Activated CD4-positive, alpha-beta T cell treated with anti-CD3 and anti-CD28 coated beads, Interleukin-2, Interleukin-6, amounts not matched to agents 100 ng/mL and 50 ng/mL, durations not matched to agents 16 hours and 8 hours (primary cell): ENCODE measurements at regions not wholly inside any gene's neighbourhood (a gene's known extent, or its start where the extent isn't known, plus 50 kb on each side); places are given as distances from the start of the nearest gene placed in this dataset.

Source experiments
- DNase-seq: peaks from one replicate; pipeline ENCODE4 v3.0.0-alpha.2; 2020

GRCh38 chr2:204012072-204012653 lies 75.6 kb downstream of the ICOS start:
- DNase-seq, result no peak

- DNase-seq, result peak; percentile 81
Observed at GRCh38 chr2:204015118-204015843, 78.7 kb downstream of the ICOS start.

GRCh38 chr2:204018717-204019116 lies 82.2 kb downstream of the ICOS start:
- DNase-seq, result no peak

GRCh38 chr2:204019572-204020501 lies 83.3 kb downstream of the ICOS start:
- peak; percentile 95 for DNase-seq

- no peak for DNase-seq
Observed at GRCh38 chr2:204021290-204022081, 84.9 kb downstream of the ICOS start.

- DNase-seq, result no peak
Observed at GRCh38 chr2:204022550-204022949, 86.0 kb downstream of the ICOS start.

GRCh38 chr2:204023088-204023487 lies 86.5 kb downstream of the ICOS start:
- DNase-seq, result no peak

- DNase-seq, result peak; percentile 67
Observed at GRCh38 chr2:204024503-204024902, 87.9 kb downstream of the ICOS start.

- DNase-seq, result no peak
Observed at GRCh38 chr2:204024906-204025475, 88.4 kb downstream of the ICOS start.

- DNase-seq, result no peak
Observed at GRCh38 chr2:204026294-204026693, 89.7 kb downstream of the ICOS start.

- peak; percentile 71 for DNase-seq
Observed at GRCh38 chr2:204027091-204027490, 90.5 kb downstream of the ICOS start.

GRCh38 chr2:204030322-204030721 lies 93.8 kb downstream of the ICOS start:
- no peak for DNase-seq

GRCh38 chr2:204031056-204031455 lies 94.5 kb downstream of the ICOS start:
- DNase-seq, result no peak

- DNase-seq, result no peak
Observed at GRCh38 chr2:204032301-204032700, 95.7 kb downstream of the ICOS start.

GRCh38 chr2:204033611-204034495 lies 97.3 kb downstream of the ICOS start:
- DNase-seq, result no peak

GRCh38 chr2:204036706-204037105 lies 100.1 kb downstream of the ICOS start:
- no peak for DNase-seq

GRCh38 chr2:204037286-204037685 lies 100.7 kb downstream of the ICOS start:
- no peak for DNase-seq

- DNase-seq, result no peak
Observed at GRCh38 chr2:204039298-204039838, 102.8 kb downstream of the ICOS start.

- DNase-seq, result no peak
Observed at GRCh38 chr2:204040016-204040415, 103.5 kb downstream of the ICOS start.

- DNase-seq, result no peak
Observed at GRCh38 chr2:204042401-204042800, 105.8 kb downstream of the ICOS start.

- no peak for DNase-seq
Observed at GRCh38 chr2:204046145-204046544, 109.6 kb downstream of the ICOS start.
